HG03025 (cell line): ENCODE measurements at regions not wholly inside any gene's neighbourhood (a gene's known extent, or its start where the extent isn't known, plus 50 kb on each side); places are given as distances from the start of the nearest gene placed in this dataset.

Experiments
- ATAC-seq: cut with Tn5 transposase; IDR thresholded peaks from one replicate; pipeline ENCODE4 v1.9.1; 2021; ENCODE audit warnings: mild to moderate bottlenecking, moderate library complexity; ENCODE audit not compliant: unreplicated experiment, low FRiP score

DNA sequence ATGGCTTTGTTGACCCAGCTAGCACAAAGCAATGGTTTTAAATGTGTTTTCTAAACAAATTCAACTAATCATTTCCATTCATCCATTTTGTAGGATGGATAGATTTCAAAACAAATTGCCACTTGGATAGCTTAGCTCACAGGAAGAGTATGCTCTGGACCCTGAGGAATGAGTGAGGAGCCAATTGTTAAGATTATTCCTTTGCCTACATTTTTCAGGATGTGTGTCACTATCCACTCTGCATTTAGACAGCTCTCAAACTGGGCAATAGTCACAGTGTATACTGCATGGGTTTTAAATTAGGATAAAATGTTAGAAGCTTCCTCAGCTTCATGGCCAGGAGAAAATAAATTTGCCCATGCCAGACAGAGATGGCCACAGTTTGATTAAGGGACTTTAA lies 605.6 kb upstream of the TEX47 start:
- ATAC-seq = no peak

DNA sequence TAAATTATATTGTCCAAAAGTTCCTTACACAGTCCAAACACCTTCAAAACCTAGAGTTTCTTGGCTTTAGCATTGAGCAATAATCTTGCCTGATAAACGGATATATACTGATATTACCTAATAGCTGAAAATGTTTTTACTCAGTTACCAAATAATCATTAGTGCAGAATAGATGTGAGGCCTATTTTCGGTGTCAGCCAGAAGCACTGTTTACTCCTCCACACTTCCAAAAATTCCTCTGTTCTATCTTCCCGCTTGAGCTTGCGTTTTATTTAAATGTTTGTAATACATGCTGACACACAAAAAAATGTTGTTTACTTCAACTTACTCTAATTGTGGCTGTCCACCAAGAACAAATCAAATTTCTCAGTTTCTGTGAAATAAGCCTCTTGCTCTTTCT lies 606.2 kb upstream of the TEX47 start:
- no peak for ATAC-seq

DNA sequence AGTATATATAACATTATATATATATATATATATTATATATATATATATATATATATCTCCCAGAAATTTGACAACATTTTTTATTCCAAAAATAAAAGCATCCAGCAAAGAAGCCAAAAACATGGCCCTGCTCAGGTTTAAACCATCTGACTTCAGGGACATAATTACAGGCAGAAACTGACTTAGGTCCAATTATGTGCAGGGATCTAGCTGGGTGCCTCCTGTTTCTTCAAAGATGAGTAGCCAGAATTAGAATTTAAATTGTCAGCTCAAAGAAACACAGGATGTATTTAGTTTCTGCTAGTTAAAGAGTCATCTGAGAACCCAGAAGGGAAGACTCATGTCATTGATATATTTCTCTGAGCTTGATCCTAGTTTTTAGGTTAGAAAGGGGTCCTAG lies 656.4 kb upstream of the TEX47 start:
- no peak for ATAC-seq

DNA sequence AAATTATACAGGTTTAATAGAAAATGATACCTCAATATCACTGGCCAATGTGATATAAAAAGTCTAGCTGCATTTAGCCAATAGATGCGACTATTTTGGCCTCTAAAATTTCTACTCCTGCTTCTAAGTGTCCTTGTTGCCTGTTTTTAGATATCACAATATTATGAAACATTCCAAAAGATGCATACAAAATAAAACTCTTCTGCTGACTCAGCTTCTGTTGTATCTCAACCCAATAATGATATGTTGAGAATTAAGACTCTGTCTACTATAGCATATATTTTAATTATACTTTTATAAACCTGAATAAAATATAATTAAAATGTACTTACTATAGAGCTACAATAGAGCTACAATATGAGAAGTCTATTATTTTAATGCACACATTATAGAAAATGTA lies 661.0 kb upstream of the TEX47 start:
- ATAC-seq = no peak

DNA sequence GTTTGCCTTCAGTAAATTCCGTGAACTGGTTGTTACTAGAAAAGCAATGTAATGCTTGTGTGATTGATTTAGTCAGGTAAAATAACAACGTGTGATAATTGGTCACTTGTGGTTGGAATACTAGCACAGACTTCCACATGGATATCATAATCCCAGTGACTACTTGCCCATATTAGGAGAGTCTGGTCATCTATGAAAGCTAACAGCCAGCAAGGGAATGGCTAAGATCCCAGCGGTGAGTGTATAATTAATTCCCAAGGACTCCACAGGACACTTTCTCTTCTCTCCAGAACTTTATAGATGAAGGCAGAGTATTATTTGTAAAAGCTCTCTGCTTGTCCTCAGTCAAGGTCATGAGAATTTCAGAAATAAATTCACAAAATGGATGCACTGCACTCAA lies 662.6 kb upstream of the TEX47 start:
- ATAC-seq = no peak

DNA sequence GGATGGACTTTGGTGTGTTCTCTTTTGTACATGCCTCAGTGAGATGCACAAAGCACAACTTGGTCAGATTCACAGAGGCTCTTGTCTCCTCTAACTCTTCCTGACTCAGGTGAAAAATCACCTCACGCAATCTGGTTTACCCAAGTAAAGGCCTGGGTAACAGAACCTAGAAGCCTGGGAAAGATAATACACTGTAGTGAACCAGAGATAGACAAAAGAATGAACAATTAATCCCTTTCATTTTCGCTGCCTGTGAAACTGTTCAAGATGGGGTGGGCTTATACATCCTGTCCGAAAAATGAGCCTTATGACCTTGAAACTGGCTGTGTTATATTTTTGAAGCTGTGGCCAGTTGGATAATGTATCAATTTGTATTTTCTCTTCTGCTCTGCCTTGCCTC lies 678.9 kb upstream of the TEX47 start:
- no peak for ATAC-seq

DNA sequence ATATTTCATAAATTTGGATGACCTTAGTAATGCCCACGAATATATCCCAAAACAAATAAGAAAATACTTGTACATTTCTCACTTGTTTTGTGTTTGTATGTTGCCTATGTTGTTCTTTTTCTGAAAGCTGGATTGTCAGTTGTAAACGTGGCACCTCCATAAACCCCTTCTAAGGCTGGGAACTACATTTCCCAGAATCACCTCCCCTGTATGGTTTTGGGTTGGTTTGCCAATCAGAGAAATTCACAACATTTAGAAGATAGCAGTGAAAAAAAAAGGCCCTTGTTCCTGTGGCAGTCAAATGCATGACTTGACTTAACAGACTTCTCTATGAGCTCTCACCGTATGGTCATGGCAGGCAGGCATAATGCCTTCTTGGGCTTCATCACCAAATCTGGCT lies 676.3 kb upstream of the STEAP1 start:
- ATAC-seq = no peak

DNA sequence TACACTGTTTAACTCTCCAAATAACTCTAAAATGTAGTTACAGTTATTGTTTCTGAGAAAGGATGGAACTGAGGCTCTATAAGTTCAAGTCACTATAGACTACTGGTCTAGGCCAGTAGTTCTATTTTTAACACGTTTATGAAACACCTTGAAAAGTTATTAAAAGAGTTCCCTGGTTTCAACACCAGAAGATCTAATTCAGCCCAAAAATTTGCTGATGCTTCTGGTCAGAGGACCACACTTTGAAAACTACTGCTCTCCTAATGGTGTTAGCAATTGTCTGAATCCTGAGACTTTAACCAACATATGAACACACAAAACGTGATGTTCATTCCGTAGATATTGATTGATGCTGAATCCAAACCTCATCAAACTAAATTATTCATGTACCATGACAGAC lies 658.6 kb upstream of the STEAP1 start:
- ATAC-seq = no peak

DNA sequence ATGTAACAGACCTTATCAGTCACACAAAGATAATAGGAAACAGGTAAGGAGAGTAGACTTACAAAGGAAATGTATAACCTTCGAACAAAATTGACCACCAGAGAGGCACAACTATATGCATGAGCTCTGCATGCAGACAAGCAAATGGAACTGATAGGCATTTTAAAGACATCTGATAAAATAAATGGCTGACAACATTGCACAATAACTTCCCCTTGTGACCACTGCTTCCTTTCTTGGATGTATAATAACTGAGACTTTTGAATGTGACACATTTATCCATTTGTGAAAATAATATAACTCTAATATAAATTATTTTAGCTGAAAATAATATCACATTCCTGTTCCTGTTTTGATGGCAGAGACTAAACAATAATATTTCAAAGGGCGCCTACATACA lies 654.2 kb upstream of the STEAP1 start:
- ATAC-seq = no peak

DNA sequence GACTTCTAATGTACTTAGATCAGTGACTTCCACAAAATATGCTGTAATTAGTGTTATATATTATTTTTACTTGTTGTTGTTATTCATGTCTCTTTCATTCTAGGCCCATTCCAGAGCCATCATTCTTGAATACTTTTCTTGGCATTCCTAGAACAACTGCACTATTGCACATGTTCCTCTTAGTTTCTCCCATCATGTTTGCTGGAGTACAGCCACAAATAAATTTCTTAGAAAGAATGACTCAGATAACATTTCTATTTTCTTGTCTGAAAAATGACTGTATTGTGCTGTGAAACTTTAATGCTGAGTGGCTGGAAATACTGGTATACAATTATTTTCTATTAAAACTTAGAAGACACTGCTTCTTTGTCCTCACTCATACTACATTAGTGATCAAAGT lies 651.0 kb upstream of the STEAP1 start:
- ATAC-seq = no peak

DNA sequence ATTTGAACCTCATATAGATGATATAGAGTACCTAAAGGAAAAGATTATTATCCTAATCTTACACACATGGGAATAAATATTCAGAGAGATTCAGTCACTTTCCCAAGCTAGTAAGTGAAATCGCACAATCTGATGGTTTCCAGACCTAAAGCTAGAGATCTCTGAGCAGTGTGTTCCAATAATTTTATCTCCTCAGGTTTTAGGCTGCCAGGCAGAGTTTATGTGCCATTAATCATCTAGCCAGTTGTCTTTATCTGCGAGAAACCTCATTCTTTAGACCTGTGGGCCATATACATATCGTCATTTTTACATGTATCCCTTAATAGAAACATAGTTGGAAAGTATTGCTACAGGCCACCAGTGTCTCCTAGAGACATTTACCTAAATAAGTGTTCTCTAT lies 647.2 kb upstream of the STEAP1 start:
- ATAC-seq = no peak

DNA sequence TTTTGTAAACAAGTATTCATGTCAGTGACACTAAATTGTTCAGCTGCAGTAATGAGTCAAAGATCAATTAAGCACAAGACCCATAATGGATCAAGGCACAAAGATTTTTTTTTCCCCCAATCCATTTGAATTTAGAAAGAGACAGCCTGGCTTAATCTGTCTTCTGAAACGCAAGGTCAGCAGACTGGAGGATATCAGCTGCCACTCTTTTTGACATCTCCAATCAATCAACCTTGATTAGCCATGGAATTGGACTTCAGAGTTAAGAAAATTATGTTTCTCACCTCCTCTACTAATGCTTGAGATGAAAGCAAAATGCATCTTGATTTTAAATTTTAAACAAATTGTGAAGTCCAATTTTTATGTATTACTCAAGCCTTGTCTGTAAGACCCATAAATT lies 642.4 kb upstream of the STEAP1 start:
- ATAC-seq = no peak

DNA sequence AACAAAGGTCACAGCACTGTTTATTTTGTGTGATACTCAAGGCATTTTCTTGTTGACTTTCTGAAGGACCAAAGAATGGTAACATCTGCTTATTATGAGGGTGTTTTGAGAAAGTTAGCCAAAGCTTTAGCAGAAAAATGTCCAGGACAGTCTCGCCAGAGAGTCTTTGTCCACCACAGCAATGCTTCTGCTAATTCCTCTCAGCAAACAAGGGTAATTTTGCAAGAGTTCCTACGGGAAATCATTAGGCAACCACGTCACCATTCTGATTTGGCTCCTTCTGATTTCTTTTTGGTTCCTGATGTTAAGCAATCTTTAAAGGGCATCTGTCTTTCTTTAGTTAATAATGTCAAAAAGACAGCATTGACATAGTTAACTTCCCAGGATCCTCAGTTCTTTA lies 639.3 kb upstream of the STEAP1 start:
- no peak for ATAC-seq

DNA sequence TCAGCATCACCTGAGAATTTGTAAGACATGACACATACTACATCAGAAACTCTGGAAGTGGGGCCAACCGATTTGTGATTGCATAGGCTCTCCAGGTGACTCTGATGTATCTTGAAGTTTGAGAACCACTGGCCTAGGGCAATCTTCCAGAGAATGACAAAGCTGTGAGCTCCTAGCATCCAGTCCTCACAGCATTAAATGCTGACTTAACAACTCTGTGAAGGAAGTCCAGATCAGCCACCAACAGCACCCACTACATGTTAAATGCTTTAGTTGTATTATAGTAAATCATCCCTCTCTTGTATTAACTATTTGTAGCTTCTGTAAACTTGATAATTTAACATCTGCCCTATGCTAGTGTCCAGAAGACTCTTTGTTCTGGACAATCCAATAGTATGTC lies 636.5 kb upstream of the STEAP1 start:
- ATAC-seq = no peak

DNA sequence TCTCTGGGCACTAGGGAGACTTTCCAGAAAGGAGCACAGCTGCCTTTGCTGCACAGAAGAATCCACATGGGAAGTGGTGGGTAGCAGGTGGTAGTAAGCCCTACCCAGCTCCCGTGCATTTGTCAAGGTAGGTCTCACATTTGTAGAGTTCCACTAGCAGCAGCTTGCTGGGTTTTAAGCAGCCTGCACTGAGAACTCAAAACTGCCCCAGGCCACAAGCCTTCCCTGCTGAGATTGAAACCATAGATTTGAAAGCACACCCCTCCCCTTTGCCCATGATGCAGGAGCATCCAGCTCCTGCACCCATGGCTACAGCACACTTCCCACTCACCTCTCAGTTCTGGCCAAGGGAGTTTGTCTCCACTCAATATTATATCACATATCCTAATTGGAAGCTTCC lies 604.5 kb upstream of the STEAP1 start:
- no peak for ATAC-seq

DNA sequence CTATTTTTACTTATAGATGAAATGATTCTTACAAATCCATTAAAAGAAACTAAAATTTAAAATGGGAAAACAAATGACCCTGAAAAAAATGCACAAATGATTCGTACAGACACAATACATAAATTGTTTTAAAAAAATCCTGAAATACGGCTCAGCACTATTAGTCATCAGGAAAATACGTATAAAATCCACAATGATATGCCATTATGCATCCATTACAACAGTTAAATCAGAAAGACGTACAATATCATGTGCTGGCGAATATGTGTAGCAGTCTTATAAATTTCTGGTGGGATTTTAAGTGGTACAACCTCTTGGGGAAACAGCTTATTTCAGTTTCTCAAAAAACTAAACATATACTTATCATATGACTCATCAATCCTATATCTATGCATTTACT lies 600.1 kb upstream of the STEAP1 start:
- ATAC-seq = no peak

DNA sequence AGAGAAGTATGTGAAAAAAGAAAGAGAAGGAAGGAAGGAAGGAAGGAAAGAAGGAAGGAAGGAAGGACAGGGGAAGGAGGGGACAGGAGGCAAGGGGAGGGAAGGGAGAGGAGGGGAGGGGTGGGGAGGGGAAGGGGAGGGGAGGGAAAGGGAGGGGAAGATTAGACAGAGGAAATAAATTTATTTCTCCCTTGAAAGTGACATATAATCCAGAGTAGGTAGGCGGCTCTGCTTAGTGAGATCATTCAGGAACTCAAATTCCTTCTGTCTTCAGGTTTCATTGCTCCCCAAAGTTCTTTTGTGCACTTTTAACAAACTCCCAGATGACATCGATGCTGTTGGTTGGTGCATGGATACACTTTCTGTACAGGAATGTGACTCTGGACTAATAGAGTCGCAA lies 594.7 kb upstream of the STEAP1 start:
- no peak for ATAC-seq

DNA sequence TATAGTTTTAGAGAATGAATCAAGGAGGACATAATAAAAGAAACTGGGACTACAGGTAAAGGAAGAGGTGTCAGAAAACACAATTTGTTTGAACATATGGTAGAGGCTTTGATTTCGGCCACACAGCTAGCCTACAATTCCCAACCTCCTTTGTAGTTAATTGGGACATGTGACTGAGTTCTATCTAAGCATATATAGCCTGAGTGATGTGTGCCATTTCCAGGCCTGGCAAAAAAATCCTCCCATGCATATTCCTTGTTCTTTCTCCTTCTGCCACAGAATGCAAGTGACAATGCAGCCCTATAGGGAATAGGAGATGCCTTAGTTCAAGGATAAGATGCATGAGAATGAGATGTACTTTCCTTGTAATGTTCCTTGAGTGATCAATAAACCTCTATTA lies 590.7 kb upstream of the STEAP1 start:
- ATAC-seq = no peak

DNA sequence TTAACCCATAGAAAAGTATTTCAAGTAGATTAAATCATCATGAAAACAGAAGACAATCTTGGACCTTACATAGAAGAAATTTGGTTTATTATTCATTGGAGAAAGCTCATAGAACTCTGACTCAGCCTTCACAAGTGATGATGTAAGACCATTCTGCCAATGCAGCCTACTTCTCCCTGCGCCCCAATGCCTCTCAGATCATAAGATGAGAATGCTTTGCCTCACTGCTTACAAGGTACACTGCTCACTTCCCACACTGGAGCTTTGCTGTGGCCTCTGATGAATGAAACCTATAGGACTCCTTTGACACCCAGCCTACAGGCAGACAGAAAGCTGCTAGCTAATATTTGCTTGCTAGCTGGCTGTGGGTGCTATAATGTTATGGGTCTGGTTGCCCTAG lies 569.4 kb upstream of the STEAP1 start:
- ATAC-seq = no peak

DNA sequence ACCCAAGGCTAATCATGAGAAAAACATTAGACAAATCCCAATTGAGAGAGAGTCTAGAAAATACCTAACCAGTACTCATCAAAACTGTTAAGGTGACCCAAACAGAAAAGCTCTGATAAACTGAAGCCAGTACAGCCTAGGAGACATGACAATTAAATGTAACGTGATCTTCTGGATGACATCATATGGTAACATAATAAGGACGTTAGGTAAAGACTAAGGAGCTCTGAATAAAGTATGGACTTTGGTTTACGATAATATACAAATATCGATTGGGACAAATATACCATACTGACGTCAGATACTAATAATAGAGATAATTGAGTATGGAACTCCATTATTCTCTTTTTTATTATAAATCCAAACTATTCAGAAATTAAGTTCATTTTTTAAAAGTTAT lies 561.1 kb upstream of the STEAP1 start:
- no peak for ATAC-seq

DNA sequence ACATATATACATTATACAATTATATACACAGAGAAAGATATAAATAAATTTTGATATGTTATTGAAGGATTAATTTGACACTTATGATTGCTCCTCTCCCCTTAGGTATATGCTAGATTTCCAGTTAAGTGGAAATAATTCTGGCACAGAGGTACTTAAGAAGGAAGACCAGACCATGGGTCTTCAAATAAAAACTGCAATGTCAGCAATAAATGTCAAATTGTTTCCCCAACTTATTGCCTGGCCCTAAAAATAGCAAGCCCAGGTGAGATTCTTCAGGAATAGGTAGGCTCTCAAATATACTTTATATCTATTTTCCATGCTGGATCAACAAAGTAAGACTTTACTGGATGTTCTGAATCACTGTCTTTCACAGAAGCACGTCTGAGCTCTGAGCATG lies 551.3 kb upstream of the STEAP1 start:
- ATAC-seq = no peak

DNA sequence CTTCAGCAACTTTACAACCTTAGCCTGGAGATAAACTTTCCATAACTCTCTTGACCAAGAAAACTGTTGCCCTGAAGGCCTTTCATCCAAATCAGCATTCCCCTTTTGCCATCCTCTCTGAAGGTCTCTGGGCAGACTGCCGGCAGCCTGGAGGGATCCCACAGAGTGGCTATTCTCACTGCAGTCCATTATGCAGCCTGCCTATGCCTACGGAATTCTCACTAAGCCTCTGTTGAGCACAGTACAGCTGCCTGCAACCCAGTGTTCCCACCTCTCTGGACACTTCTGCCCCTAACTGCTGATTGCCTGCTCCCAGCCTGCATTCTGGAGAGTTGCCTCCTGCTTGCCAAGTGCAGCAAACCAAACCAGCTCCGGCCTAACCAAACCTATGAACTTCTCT lies 548.9 kb upstream of the STEAP1 start:
- no peak for ATAC-seq

DNA sequence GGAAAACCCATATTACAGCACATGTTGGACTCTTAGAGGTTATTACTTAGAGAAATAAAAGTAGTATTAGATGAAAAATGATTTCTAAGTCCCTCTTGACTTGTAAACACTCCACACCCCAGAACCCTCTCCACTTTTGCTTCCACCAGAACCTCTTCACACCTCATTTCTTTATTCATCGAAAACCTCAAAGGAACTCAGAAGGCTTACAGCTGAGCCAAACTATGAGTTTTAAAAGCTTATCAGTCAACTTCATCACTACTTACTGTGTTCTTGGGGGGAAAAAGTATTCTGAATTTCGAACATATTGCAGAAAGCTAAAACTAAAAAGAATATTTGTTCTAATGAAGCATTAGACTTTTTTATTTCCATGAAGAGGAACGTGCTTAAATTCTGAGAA lies 547.8 kb upstream of the STEAP1 start:
- ATAC-seq = no peak

DNA sequence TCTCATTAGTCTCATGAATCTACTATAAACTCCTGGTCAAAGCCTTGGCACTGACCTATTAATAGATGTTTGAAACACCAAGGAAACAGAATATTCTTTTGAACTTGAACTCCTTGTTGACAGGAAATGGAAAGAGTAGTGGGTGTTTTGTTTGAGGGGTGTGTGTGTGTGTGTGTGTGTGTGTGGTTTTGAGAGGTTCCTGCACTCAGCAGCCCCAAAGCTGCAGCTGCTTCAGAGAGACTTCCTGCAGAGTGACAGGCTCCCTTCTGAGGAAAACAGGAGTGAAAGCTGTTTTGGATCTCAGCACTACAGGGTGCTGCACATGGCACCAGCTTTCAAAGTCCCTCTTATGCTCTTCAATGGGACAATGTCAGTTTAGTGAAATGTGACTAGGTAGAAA lies 546.5 kb upstream of the STEAP1 start:
- ATAC-seq = no peak
